ENCODE measurements at regions not wholly inside any gene's neighbourhood (a gene's known extent, or its start where the extent isn't known, plus 50 kb on each side); places are given as distances from the start of the nearest gene placed in this dataset.

DNA sequence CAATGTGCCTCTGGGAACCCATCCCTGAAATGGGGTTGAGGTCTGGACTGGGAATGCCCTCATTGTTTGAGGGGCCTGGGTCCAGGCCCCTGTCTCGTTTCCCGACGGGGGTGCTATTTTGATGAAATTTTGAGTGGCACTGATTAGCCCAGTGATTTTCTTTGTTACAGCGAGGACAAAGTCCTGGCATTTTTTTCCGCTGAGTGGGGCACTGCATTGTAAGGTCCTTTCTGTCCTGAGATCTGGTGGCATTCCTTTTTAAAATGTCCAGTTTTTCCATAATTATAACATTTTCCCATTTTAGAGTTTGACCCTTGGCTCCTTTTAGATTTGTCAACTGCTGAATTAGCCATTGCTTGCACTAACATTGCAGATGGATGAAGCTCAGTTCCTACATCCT lies 69.7 kb upstream of the INCENP start:
- Histone ChIP-seq H3K27ac (peak overlapping the region in 2 of 4 donors; percentile 3 to 54), H3K9me3 (no peaks in the 10 kb centered on the region), H3K27me3 (no peaks in the 10 kb centered on the region), H3K4me3 (no peak overlapping the region), H3K4me1 (peaks cover 0 to 22% (median 6%) of the 10 kb centered on the region in 4 donors), H3K36me3 (no peaks in the 10 kb centered on the region)
- in situ Hi-C loops (cut with MboI; ENCODE audit: low pct_ligation_motif_present in 1 of 4, low pct_unique_long_range_greater_than_20kb in 1 of 4, low sequenced_read_pairs in 3 of 4): loop anchor here in 1 of 4 donors (25.0 kb wide), 1 partner anchor 167 kb away; the partner anchor contains the start of gene FADS3
- no peak for DNase-seq
- intact Hi-C loops (cut with DNase I; ENCODE audit: low total_unique reads): no loop called here
- no peak for TF ChIP-seq POLR2A (IDR thresholded peaks at IDR 0.05)
- 56 to 57% methylated on average over 1 to 5 of the region's 5 CpGs for WGBS, 2 donors (ENCODE audit: low coverage in 1 of 2)

- WGBS, 2 donors (ENCODE audit: low coverage in 1 of 2): 81 to 84% methylated on average over 5 of the region's 5 CpGs
- intact Hi-C loops (cut with DNase I; ENCODE audit: low total_unique reads): no loop called here
Measured at GRCh38 chr11:62050716-62051115, 73.1 kb upstream of the INCENP start.

DNA sequence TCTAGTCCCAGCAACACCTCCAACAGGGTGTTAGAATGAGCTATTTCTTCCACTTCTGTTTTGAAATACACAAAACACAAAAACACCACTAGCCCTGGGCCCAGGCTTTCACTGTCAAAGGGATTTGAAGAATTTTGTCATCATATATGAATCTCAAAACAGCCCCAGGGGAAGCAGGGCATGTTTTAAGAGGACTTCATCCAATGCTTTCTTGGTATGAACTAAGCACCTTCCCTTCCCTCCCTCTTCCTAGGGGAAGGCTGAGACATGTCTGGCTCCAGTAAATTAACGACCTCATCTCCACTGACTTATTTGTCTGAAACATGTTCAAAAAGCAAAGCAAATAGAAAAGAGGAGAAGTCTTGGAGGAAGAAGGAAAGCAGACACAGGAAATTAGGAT lies 75.7 kb upstream of the INCENP start:
- no peak for DNase-seq
- intact Hi-C loops (cut with DNase I; ENCODE audit: low total_unique reads): no loop called here
- Histone ChIP-seq H3K4me3 (no peak overlapping the region), H3K4me1 (peaks cover 13 to 60% (median 35%) of the 10 kb centered on the region in 4 donors), H3K9me3 (no peaks in the 10 kb centered on the region), H3K27me3 (no peaks in the 10 kb centered on the region), H3K36me3 (no peaks in the 10 kb centered on the region), H3K27ac (peak overlapping the region; percentile 77 to 87 (median 86))
- in situ Hi-C loops (cut with MboI; ENCODE audit: low pct_ligation_motif_present in 1 of 4, low pct_unique_long_range_greater_than_20kb in 1 of 4, low sequenced_read_pairs in 3 of 4): no loop called here
- WGBS, 2 donors (ENCODE audit: low coverage in 1 of 2): 56 to 80% methylated on average over 1 of the region's 1 CpG
- TF ChIP-seq POLR2A (IDR thresholded peaks at IDR 0.05) (no peak), POLR2AphosphoS5 (IDR thresholded peaks at IDR 0.05) (no peak), EP300 (IDR thresholded peaks at IDR 0.05; ENCODE audit: low read depth) (no peak)
- TF ChIP-seq, protein P1, sequence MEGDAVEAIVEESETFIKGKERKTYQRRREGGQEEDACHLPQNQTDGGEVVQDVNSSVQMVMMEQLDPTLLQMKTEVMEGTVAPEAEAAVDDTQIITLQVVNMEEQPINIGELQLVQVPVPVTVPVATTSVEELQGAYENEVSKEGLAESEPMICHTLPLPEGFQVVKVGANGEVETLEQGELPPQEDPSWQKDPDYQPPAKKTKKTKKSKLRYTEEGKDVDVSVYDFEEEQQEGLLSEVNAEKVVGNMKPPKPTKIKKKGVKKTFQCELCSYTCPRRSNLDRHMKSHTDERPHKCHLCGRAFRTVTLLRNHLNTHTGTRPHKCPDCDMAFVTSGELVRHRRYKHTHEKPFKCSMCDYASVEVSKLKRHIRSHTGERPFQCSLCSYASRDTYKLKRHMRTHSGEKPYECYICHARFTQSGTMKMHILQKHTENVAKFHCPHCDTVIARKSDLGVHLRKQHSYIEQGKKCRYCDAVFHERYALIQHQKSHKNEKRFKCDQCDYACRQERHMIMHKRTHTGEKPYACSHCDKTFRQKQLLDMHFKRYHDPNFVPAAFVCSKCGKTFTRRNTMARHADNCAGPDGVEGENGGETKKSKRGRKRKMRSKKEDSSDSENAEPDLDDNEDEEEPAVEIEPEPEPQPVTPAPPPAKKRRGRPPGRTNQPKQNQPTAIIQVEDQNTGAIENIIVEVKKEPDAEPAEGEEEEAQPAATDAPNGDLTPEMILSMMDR (IDR thresholded peaks at IDR 0.05): no peak

More at GRCh38 chr11:62050716-62051115, 73.1 kb upstream of the INCENP start:
- H3K27ac ChIP-seq: no peak overlapping the region
- H3K36me3 ChIP-seq: no peaks in the 10 kb centered on the region
- DNase-seq: no peak
- no peak for TF ChIP-seq POLR2AphosphoS5 (IDR thresholded peaks at IDR 0.05)
- TF ChIP-seq, protein P1 (IDR thresholded peaks at IDR 0.05): no peak
- TF ChIP-seq EP300 (IDR thresholded peaks at IDR 0.05; ENCODE audit: low read depth): no peak
- no peak for TF ChIP-seq POLR2A (IDR thresholded peaks at IDR 0.05)
- H3K9me3 ChIP-seq: no peaks in the 10 kb centered on the region
- no peaks in the 10 kb centered on the region for H3K27me3 ChIP-seq
- H3K4me1 ChIP-seq: peaks cover 11 to 49% (median 23%) of the 10 kb centered on the region in 4 donors
- in situ Hi-C loops (cut with MboI; ENCODE audit: low pct_ligation_motif_present in 1 of 4, low pct_unique_long_range_greater_than_20kb in 1 of 4, low sequenced_read_pairs in 3 of 4): loop anchor here in 1 of 4 donors (25.0 kb wide), 1 partner anchor 163 kb away; the partner anchor contains the start of gene FADS3
- no peak overlapping the region for H3K4me3 ChIP-seq

DNA sequence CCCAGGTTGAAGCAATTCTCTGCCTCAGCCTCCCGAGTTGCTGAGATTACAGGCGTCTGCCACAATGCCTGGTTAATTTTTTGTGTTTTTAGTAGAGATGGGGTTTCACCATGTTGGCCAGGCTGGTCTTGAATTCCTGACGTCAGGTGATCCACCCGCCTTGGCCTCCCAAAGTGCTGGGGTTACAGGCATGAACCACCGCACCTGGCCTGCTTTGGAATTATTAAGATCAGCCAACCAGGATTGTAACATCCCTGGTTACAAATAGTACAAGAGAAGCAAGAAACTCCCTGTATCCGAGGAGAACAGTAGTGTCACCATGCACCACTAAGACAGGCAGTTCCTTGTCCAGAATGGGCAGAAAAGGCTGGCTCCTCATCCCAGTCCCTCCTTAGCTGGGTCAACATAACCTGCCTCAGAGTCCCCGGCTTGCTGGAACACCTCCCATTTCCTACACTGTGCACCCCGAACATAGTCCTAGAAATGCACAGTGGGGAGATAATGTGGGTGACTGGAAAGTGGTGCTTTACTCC lies 77.2 kb upstream of the INCENP start:
- in situ Hi-C loops (cut with MboI; ENCODE audit: low pct_ligation_motif_present in 1 of 4, low pct_unique_long_range_greater_than_20kb in 1 of 4, low sequenced_read_pairs in 3 of 4): no loop called here
- Histone ChIP-seq H3K4me3 (no peak overlapping the region), H3K9me3 (no peaks in the 10 kb centered on the region), H3K27ac (peak overlapping the region; percentile 77 to 87 (median 86)), H3K36me3 (no peaks in the 10 kb centered on the region), H3K4me1 (peaks cover 13 to 65% (median 41%) of the 10 kb centered on the region in 4 donors), H3K27me3 (no peaks in the 10 kb centered on the region)
- intact Hi-C loops (cut with DNase I; ENCODE audit: low total_unique reads): no loop called here
- DNase-seq: no peak
- WGBS, 2 donors (ENCODE audit: low coverage in 1 of 2): 26 to 43% methylated on average over 3 to 8 of the region's 8 CpGs
- TF ChIP-seq EP300 (IDR thresholded peaks at IDR 0.05; ENCODE audit: low read depth) (no peak), POLR2A (IDR thresholded peaks at IDR 0.05) (no peak), POLR2AphosphoS5 (IDR thresholded peaks at IDR 0.05) (no peak)
- TF ChIP-seq, protein P1 (IDR thresholded peaks at IDR 0.05): no peak
